ENCODE measurements at regions not wholly inside any gene's neighbourhood (a gene's known extent, or its start where the extent isn't known, plus 50 kb on each side); places are given as distances from the start of the nearest gene placed in this dataset.

DNA sequence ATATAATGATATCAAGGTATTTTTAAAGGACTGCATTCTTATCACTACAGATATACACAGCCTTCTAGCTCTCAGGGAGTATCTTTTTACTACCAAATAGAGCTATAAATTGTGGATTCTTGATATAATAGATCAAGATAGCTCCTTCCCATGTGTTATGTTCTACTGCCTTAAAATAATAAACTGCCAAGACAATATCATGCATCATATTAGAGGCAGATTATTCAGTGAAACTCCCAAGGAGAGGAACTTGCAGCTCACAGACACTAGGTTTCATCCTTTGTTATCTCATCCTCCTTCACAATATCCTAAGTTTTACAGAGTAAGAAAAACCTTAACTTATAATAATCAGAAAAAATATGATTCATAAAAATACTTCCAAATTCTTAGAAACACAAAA lies 802.8 kb downstream of the DIAPH3 start:
- no peaks in the 10 kb centered on the region for H3K4me1 ChIP-seq (ENCODE audit: control insufficient read depth, insufficient read depth, low read length, unreplicated experiment)
- no peak overlapping the region for H3K27ac ChIP-seq (ENCODE audit: low read depth, low read length)
- H2AFZ ChIP-seq (ENCODE audit: low read length, unreplicated experiment), result no peak overlapping the region
- H3K79me2 ChIP-seq (ENCODE audit: control insufficient read depth, insufficient read depth, low read length, unreplicated experiment), result no peaks in the 10 kb centered on the region
- no peaks in the 10 kb centered on the region for H3K36me3 ChIP-seq (ENCODE audit: insufficient read depth, low read length)
- no peak overlapping the region for H3K4me3 ChIP-seq (ENCODE audit: low read depth, low read length)
- peaks cover 40% of the 10 kb centered on the region for H3K27me3 ChIP-seq (ENCODE audit: insufficient read depth, low read length)

DNA sequence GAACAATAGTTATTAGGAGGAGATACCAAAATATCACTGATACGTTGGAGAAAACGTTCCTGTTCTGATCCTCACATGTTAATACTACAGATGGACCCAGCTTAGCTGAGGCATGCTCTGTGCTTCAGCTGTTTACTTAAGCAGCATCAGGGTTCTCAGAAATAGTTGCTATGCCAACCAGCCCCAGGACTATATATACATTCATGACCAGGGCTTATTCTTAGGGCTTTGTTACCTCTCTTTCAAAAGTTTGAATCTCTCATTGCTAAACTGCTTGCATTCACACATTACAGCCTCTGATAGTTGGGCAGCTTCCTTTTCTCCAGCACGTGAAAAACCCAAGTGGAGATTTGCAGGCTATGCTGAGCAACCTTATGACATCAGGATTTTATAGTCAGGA lies 800.4 kb downstream of the DIAPH3 start:
- Histone ChIP-seq H3K4me3 (ENCODE audit: low read depth, low read length) (no peak overlapping the region), H3K36me3 (ENCODE audit: insufficient read depth, low read length) (no peaks in the 10 kb centered on the region), H3K27ac (ENCODE audit: low read depth, low read length) (no peak overlapping the region), H3K79me2 (ENCODE audit: control insufficient read depth, insufficient read depth, low read length, unreplicated experiment) (no peaks in the 10 kb centered on the region), H3K27me3 (ENCODE audit: insufficient read depth, low read length) (peaks cover 44% of the 10 kb centered on the region), H2AFZ (ENCODE audit: low read length, unreplicated experiment) (no peak overlapping the region), H3K4me1 (ENCODE audit: control insufficient read depth, insufficient read depth, low read length, unreplicated experiment) (no peaks in the 10 kb centered on the region)

DNA sequence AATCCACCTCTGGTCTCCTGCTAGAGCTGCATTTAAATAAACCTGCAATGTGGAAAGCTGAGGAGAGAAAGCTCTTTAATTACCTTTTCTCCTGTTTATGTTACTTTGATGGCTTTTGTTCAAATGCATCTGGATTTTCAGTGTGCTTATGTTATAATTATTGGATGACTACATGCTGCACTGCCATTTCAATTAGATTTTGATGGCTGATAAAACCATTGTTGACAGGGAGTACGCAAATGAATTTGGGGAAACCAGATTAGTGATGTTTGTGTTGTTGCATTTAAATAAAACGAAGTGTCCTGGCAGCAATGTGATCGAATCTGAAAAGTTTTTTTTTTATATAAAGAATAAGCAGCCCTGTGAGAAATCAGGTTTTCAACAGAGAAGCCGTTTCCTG lies 799.8 kb downstream of the DIAPH3 start:
- H3K4me3 ChIP-seq (ENCODE audit: low read depth, low read length), result no peak overlapping the region
- H3K79me2 ChIP-seq (ENCODE audit: control insufficient read depth, insufficient read depth, low read length, unreplicated experiment), result no peaks in the 10 kb centered on the region
- H2AFZ ChIP-seq (ENCODE audit: low read length, unreplicated experiment), result no peak overlapping the region
- H3K36me3 ChIP-seq (ENCODE audit: insufficient read depth, low read length), result no peaks in the 10 kb centered on the region
- no peak overlapping the region for H3K27ac ChIP-seq (ENCODE audit: low read depth, low read length)
- no peaks in the 10 kb centered on the region for H3K4me1 ChIP-seq (ENCODE audit: control insufficient read depth, insufficient read depth, low read length, unreplicated experiment)
- peaks cover 41% of the 10 kb centered on the region for H3K27me3 ChIP-seq (ENCODE audit: insufficient read depth, low read length)

DNA sequence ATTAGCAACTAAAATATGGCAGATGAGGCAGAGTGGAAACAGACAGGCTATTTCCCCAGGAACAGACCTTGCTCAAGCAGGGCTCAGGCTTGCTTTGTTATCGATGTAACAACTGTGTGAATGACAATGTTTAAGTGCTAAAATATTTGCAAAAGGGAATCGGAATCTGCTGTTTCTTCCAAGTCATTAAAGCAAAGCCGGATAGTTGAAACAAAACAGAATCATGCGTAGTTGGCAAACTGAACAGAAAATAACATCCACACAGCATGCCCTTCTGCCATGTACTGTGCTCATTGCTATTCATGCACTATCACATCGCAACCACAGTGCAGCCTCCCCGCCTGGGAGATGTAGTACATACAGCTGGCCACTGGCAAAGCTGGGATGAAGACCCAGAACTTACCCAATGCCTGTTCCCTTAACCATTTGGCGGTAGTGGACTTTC lies 799.1 kb downstream of the DIAPH3 start:
- no peaks in the 10 kb centered on the region for H3K36me3 ChIP-seq (ENCODE audit: insufficient read depth, low read length)
- peaks cover 43% of the 10 kb centered on the region for H3K27me3 ChIP-seq (ENCODE audit: insufficient read depth, low read length)
- no peaks in the 10 kb centered on the region for H3K4me1 ChIP-seq (ENCODE audit: control insufficient read depth, insufficient read depth, low read length, unreplicated experiment)
- H3K27ac ChIP-seq (ENCODE audit: low read depth, low read length), result no peak overlapping the region
- no peak overlapping the region for H3K4me3 ChIP-seq (ENCODE audit: low read depth, low read length)
- no peak overlapping the region for H2AFZ ChIP-seq (ENCODE audit: low read length, unreplicated experiment)
- H3K79me2 ChIP-seq (ENCODE audit: control insufficient read depth, insufficient read depth, low read length, unreplicated experiment), result no peaks in the 10 kb centered on the region

- Histone ChIP-seq H3K4me1 (ENCODE audit: control insufficient read depth, insufficient read depth, low read length, unreplicated experiment) (no peaks in the 10 kb centered on the region), H3K4me3 (ENCODE audit: low read depth, low read length) (no peak overlapping the region), H3K79me2 (ENCODE audit: control insufficient read depth, insufficient read depth, low read length, unreplicated experiment) (no peaks in the 10 kb centered on the region), H3K36me3 (ENCODE audit: insufficient read depth, low read length) (no peaks in the 10 kb centered on the region), H3K27me3 (ENCODE audit: insufficient read depth, low read length) (peaks cover 56% of the 10 kb centered on the region), H2AFZ (ENCODE audit: low read length, unreplicated experiment) (no peak overlapping the region), H3K27ac (ENCODE audit: low read depth, low read length) (no peak overlapping the region)
These were observed 796.3 kb downstream of the DIAPH3 start for GRCh38 chr13:59367467-59367866.

DNA sequence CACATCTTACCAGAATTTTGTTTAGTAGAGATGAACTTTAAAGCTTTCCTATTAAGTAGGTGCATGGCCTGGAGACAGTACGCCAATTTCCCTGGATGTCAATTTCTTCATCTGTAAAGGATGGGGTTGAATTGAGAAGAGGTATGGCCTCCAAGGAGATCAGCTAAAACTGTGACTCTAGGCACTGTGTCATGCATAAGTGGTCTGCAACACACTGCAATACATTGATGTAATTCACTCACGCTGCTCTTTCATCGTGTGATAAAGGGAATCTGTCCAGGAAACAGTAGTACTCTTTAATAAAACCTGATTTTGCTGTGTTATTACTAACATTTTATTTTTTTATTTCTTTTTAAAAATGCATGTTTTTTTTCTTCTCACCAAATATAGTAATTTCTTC lies 795.8 kb downstream of the DIAPH3 start:
- Histone ChIP-seq H3K4me3 (ENCODE audit: low read depth, low read length) (no peak overlapping the region), H3K27ac (ENCODE audit: low read depth, low read length) (no peak overlapping the region), H3K36me3 (ENCODE audit: insufficient read depth, low read length) (no peaks in the 10 kb centered on the region), H3K79me2 (ENCODE audit: control insufficient read depth, insufficient read depth, low read length, unreplicated experiment) (no peaks in the 10 kb centered on the region), H3K27me3 (ENCODE audit: insufficient read depth, low read length) (peaks cover 52% of the 10 kb centered on the region), H2AFZ (ENCODE audit: low read length, unreplicated experiment) (no peak overlapping the region), H3K4me1 (ENCODE audit: control insufficient read depth, insufficient read depth, low read length, unreplicated experiment) (no peaks in the 10 kb centered on the region)

GRCh38 chr13:59368693-59369092 lies 795.0 kb downstream of the DIAPH3 start:
- Histone ChIP-seq H3K27ac (ENCODE audit: low read depth, low read length) (no peak overlapping the region), H3K4me1 (ENCODE audit: control insufficient read depth, insufficient read depth, low read length, unreplicated experiment) (no peaks in the 10 kb centered on the region), H3K36me3 (ENCODE audit: insufficient read depth, low read length) (no peaks in the 10 kb centered on the region), H3K4me3 (ENCODE audit: low read depth, low read length) (no peak overlapping the region), H3K79me2 (ENCODE audit: control insufficient read depth, insufficient read depth, low read length, unreplicated experiment) (no peaks in the 10 kb centered on the region), H2AFZ (ENCODE audit: low read length, unreplicated experiment) (no peak overlapping the region), H3K27me3 (ENCODE audit: insufficient read depth, low read length) (peaks cover 49% of the 10 kb centered on the region)

- Histone ChIP-seq H3K4me1 (ENCODE audit: control insufficient read depth, insufficient read depth, low read length, unreplicated experiment) (no peaks in the 10 kb centered on the region), H3K36me3 (ENCODE audit: insufficient read depth, low read length) (no peaks in the 10 kb centered on the region), H3K27ac (ENCODE audit: low read depth, low read length) (no peak overlapping the region), H3K4me3 (ENCODE audit: low read depth, low read length) (no peak overlapping the region), H2AFZ (ENCODE audit: low read length, unreplicated experiment) (no peak overlapping the region), H3K27me3 (ENCODE audit: insufficient read depth, low read length) (peaks cover 37% of the 10 kb centered on the region), H3K79me2 (ENCODE audit: control insufficient read depth, insufficient read depth, low read length, unreplicated experiment) (no peaks in the 10 kb centered on the region)
These were observed 792.5 kb downstream of the DIAPH3 start for GRCh38 chr13:59371229-59371628.

GRCh38 chr13:59373341-59373740 lies 790.4 kb downstream of the DIAPH3 start:
- Histone ChIP-seq H3K27ac (ENCODE audit: low read depth, low read length) (no peak overlapping the region), H3K27me3 (ENCODE audit: insufficient read depth, low read length) (peaks cover 36% of the 10 kb centered on the region), H2AFZ (ENCODE audit: low read length, unreplicated experiment) (no peak overlapping the region), H3K4me1 (ENCODE audit: control insufficient read depth, insufficient read depth, low read length, unreplicated experiment) (no peaks in the 10 kb centered on the region), H3K36me3 (ENCODE audit: insufficient read depth, low read length) (no peaks in the 10 kb centered on the region), H3K4me3 (ENCODE audit: low read depth, low read length) (no peak overlapping the region), H3K79me2 (ENCODE audit: control insufficient read depth, insufficient read depth, low read length, unreplicated experiment) (no peaks in the 10 kb centered on the region)

- Histone ChIP-seq H3K79me2 (ENCODE audit: control insufficient read depth, insufficient read depth, low read length, unreplicated experiment) (no peaks in the 10 kb centered on the region), H3K4me1 (ENCODE audit: control insufficient read depth, insufficient read depth, low read length, unreplicated experiment) (no peaks in the 10 kb centered on the region), H3K27me3 (ENCODE audit: insufficient read depth, low read length) (peaks cover 34% of the 10 kb centered on the region), H3K4me3 (ENCODE audit: low read depth, low read length) (no peak overlapping the region), H3K36me3 (ENCODE audit: insufficient read depth, low read length) (no peaks in the 10 kb centered on the region), H2AFZ (ENCODE audit: low read length, unreplicated experiment) (no peak overlapping the region), H3K27ac (ENCODE audit: low read depth, low read length) (no peak overlapping the region)
These were observed 789.0 kb downstream of the DIAPH3 start for GRCh38 chr13:59374691-59375090.

DNA sequence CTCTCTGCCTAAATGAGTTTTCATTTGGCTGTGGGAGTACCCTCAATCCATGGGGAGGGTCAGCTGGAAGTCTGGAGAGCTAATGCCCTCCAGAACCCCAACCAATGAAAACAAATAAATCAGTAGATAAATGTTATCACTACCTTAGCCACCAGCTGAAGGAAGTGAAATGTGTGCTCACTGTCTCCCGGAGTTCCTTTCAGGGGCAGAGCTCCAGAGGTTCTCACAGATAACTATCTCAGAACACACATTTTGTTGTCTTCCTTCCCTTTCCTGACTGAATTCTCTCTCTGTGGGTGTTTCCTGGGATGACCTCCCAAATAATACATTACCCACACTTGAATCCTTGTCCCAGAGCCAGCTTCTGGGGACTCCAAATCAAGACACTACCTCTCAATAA lies 779.6 kb downstream of the DIAPH3 start:
- Histone ChIP-seq H2AFZ (ENCODE audit: low read length, unreplicated experiment) (no peak overlapping the region), H3K79me2 (ENCODE audit: control insufficient read depth, insufficient read depth, low read length, unreplicated experiment) (no peaks in the 10 kb centered on the region)

More for the DNA sequence above, 779.6 kb downstream of the DIAPH3 start:
- Histone ChIP-seq H3K4me1 (ENCODE audit: control insufficient read depth, insufficient read depth, low read length, unreplicated experiment) (no peaks in the 10 kb centered on the region), H3K4me3 (ENCODE audit: low read depth, low read length) (no peak overlapping the region), H3K27me3 (ENCODE audit: insufficient read depth, low read length) (peaks cover 12% of the 10 kb centered on the region), H3K36me3 (ENCODE audit: insufficient read depth, low read length) (no peaks in the 10 kb centered on the region), H3K27ac (ENCODE audit: low read depth, low read length) (no peak overlapping the region)
